IPS-NIHi7 (cell line): ENCODE measurements at regions not wholly inside any gene's neighbourhood (a gene's known extent, or its start where the extent isn't known, plus 50 kb on each side); places are given as distances from the start of the nearest gene placed in this dataset.

ENCODE experiments used
- DNase-seq: peaks from one replicate; pipeline ENCODE4 v3.0.0; 2012; ENCODE audit warnings: mixed read lengths; ENCODE audit errors: extremely low spot score

GRCh38 chr7:67841896-67842295 lies 845.3 kb downstream of the TYW1 start:
- no peak for DNase-seq

GRCh38 chr7:67842571-67842970 lies 845.9 kb downstream of the TYW1 start:
- DNase-seq, result no peak

- DNase-seq, result no peak
Measured at GRCh38 chr7:67843001-67843565, 846.5 kb downstream of the TYW1 start.

- no peak for DNase-seq
Measured at GRCh38 chr7:67843615-67844014, 847.0 kb downstream of the TYW1 start.

GRCh38 chr7:67847092-67847787 lies 850.6 kb downstream of the TYW1 start:
- DNase-seq, result no peak

GRCh38 chr7:67854221-67855178 lies 857.9 kb downstream of the TYW1 start:
- no peak for DNase-seq

GRCh38 chr7:67855322-67855721 lies 858.7 kb downstream of the TYW1 start:
- no peak for DNase-seq

GRCh38 chr7:67856046-67856445 lies 859.4 kb downstream of the TYW1 start:
- DNase-seq, result peak; percentile 36

- DNase-seq, result no peak
Measured at GRCh38 chr7:67857698-67858097, 861.1 kb downstream of the TYW1 start.

- no peak for DNase-seq
Measured at GRCh38 chr7:67858931-67859330, 862.3 kb downstream of the TYW1 start.

GRCh38 chr7:67863911-67864310 lies 867.3 kb downstream of the TYW1 start:
- DNase-seq, result no peak

GRCh38 chr7:67866054-67866453 lies 869.4 kb downstream of the TYW1 start:
- DNase-seq, result no peak

- DNase-seq, result no peak
Measured at GRCh38 chr7:67866812-67867211, 870.2 kb downstream of the TYW1 start.

GRCh38 chr7:67870396-67870795 lies 873.8 kb downstream of the TYW1 start:
- DNase-seq, result no peak

GRCh38 chr7:67875558-67875957 lies 878.9 kb downstream of the TYW1 start:
- no peak for DNase-seq

- DNase-seq, result no peak
Measured at GRCh38 chr7:67878808-67879207, 882.2 kb downstream of the TYW1 start.

GRCh38 chr7:67882843-67883242 lies 886.2 kb downstream of the TYW1 start:
- DNase-seq, result no peak

- DNase-seq, result no peak
Measured at GRCh38 chr7:67890316-67890715, 893.7 kb downstream of the TYW1 start.

- no peak for DNase-seq
Measured at GRCh38 chr7:67894746-67895145, 898.1 kb downstream of the TYW1 start.

- no peak for DNase-seq
Measured at GRCh38 chr7:67896721-67897120, 900.1 kb downstream of the TYW1 start.

GRCh38 chr7:67900456-67900855 lies 903.8 kb downstream of the TYW1 start:
- no peak for DNase-seq

- DNase-seq, result no peak
Measured at GRCh38 chr7:67901808-67902480, 905.3 kb downstream of the TYW1 start.
